Liver (tissue), 8 donors: ENCODE measurements at regions not wholly inside any gene's neighbourhood (a gene's known extent, or its start where the extent isn't known, plus 50 kb on each side); places are given as distances from the start of the nearest gene placed in this dataset.

ENCODE experiments used
- DNase-seq: peaks from one replicate; pipeline ENCODE4 v3.0.0-alpha.2; 2017; ENCODE audit warnings: low spot score
- H3K27ac ChIP-seq, 2 donors: one replicate each; pipeline ENCODE4 v1.7.0; 2013; ENCODE audit warnings: inconsistent platforms in 2 of 2, low read length in 2 of 2, control low read depth in 1 of 2, low read depth in 1 of 2, mild to moderate bottlenecking in 1 of 2
- H3K27me3 ChIP-seq, 4 donors: one replicate each; pipeline versions ENCODE4 v1.6.1 to v1.7.0; 2013; ENCODE audit warnings: low read length in 3 of 4, inconsistent platforms in 1 of 4, mild to moderate bottlenecking in 1 of 4, moderate library complexity in 1 of 4; ENCODE audit not compliant: control insufficient read depth in 4 of 4, insufficient read depth in 4 of 4
- H3K36me3 ChIP-seq, 4 donors: one replicate each; pipeline versions ENCODE4 v1.6.1 to v1.7.0; 2013; ENCODE audit warnings: low read length in 3 of 4, mild to moderate bottlenecking in 3 of 4, low read depth in 1 of 4, moderate library complexity in 1 of 4; ENCODE audit not compliant: control insufficient read depth in 4 of 4, insufficient read depth in 3 of 4
- H3K4me1 ChIP-seq, 4 donors: one replicate each; pipeline versions ENCODE4 v1.6.1 to v1.7.0; 2013; ENCODE audit warnings: low read length in 3 of 4, mild to moderate bottlenecking in 3 of 4, moderate library complexity in 1 of 4; ENCODE audit not compliant: control insufficient read depth in 4 of 4, insufficient read depth in 4 of 4
- H3K4me3 ChIP-seq, 3 donors: one replicate each; pipeline versions ENCODE4 v1.6.1 to v1.7.0; 2013; ENCODE audit warnings: low read length in 3 of 3, control low read depth in 1 of 3, low read depth in 1 of 3, mild to moderate bottlenecking in 1 of 3
- H3K9ac ChIP-seq, 2 donors: one replicate each; pipeline ENCODE4 v1.7.0; 2013; ENCODE audit warnings: low read length in 2 of 2, mild to moderate bottlenecking in 2 of 2, moderate library complexity in 2 of 2, control low read depth in 1 of 2, low read depth in 1 of 2
- H3K9me3 ChIP-seq, 4 donors: one replicate each; pipeline versions ENCODE4 v1.6.1 to v1.7.0; 2013; ENCODE audit warnings: low read length in 3 of 4; ENCODE audit not compliant: control insufficient read depth in 4 of 4
- EGR1 ChIP-seq, 2 donors: IDR thresholded peaks; 2 replicates each; pipeline ENCODE4 v1.6.1; 2016 to 2018; ENCODE audit warnings: antibody characterized with exemption in 2 of 2, low read depth in 2 of 2
- FOXA1 ChIP-seq: IDR thresholded peaks from 2 replicates; pipeline ENCODE4 v1.6.1; 2016; ENCODE audit warnings: antibody characterized with exemption
- FOXA2 ChIP-seq: IDR thresholded peaks from 2 replicates; pipeline ENCODE4 v1.6.1; 2016; ENCODE audit warnings: antibody characterized with exemption
- GABPA ChIP-seq, 2 donors: IDR thresholded peaks in 1 of 2; conservative IDR thresholded peaks in 1 of 2; 2 replicates each; pipeline ENCODE4 v1.6.1; 2016; ENCODE audit warnings: antibody characterized with exemption in 2 of 2, mild to moderate bottlenecking in 1 of 2, moderate library complexity in 1 of 2
- HNF4A ChIP-seq, 2 donors: conservative IDR thresholded peaks; 2 replicates each; pipeline ENCODE4 v1.6.1; 2016; ENCODE audit warnings: antibody characterized with exemption in 2 of 2, mild to moderate bottlenecking in 2 of 2
- HNF4G ChIP-seq: IDR thresholded peaks from 2 replicates; pipeline ENCODE4 v1.6.1; 2016; ENCODE audit warnings: antibody characterized with exemption
- JUND ChIP-seq, 2 donors: IDR thresholded peaks; 2 replicates each; pipeline ENCODE4 v1.6.1; 2016; ENCODE audit warnings: antibody characterized with exemption in 2 of 2
- NR2F2 ChIP-seq: IDR thresholded peaks from 2 replicates; pipeline ENCODE4 v1.6.1; 2016; ENCODE audit warnings: antibody characterized with exemption
- RAD21 ChIP-seq, 2 donors: IDR thresholded peaks; 2 replicates each; pipeline ENCODE4 v1.6.1; 2016; ENCODE audit warnings: antibody characterized with exemption in 2 of 2, mild to moderate bottlenecking in 2 of 2
- RXRA ChIP-seq, 2 donors: IDR thresholded peaks; 2 replicates each; pipeline ENCODE4 v1.6.1; 2017 to 2018; ENCODE audit warnings: antibody characterized with exemption in 2 of 2, mild to moderate bottlenecking in 1 of 2
- SP1 ChIP-seq: IDR thresholded peaks from 2 replicates; pipeline ENCODE4 v1.6.1; 2018; ENCODE audit warnings: antibody characterized with exemption, mild to moderate bottlenecking
- TAF1 ChIP-seq: conservative IDR thresholded peaks from 2 replicates; pipeline ENCODE4 v1.6.1; 2016; ENCODE audit warnings: antibody characterized with exemption, mild to moderate bottlenecking
- YY1 ChIP-seq: IDR thresholded peaks from 2 replicates; pipeline ENCODE4 v1.6.1; 2016; ENCODE audit warnings: antibody characterized with exemption, mild to moderate bottlenecking
- WGBS: extraction: QIAGEN DNeasy Blood & Tissue Kit; methylation state at CpG from one replicate; pipeline ENCODE4 v1.1.7; 2013; 5-methylcytosine and 5-hydroxymethylcytosine counted together
- TF ChIP-seq, protein P1 (sequence below): IDR thresholded peaks from 2 replicates; pipeline ENCODE4 v1.6.1; 2016; ENCODE audit warnings: antibody characterized with exemption
- TF ChIP-seq, protein P2 (sequence below): IDR thresholded peaks from 2 replicates; pipeline ENCODE4 v1.6.1; 2016; ENCODE audit warnings: antibody characterized with exemption
- TF ChIP-seq, protein P3 (sequence below): IDR thresholded peaks from 2 replicates; pipeline ENCODE4 v1.6.1; 2016; ENCODE audit warnings: antibody characterized with exemption
- TF ChIP-seq, protein P4 (sequence below): fragments of 150-350 bp; IDR thresholded peaks from 2 replicates; pipeline ENCODE4 v1.5.1; 2017; ENCODE audit warnings: improper control_type of control experiment, low read depth, low read length; ENCODE audit not compliant: missing input control
- TF ChIP-seq, protein P5 (sequence below): IDR thresholded peaks from 2 replicates; pipeline ENCODE4 v1.6.1; 2016; ENCODE audit warnings: antibody characterized with exemption, mild to moderate bottlenecking
- donor health status: healthy.
- donor health status: healthy.
- donor health status: healthy.
- donor health status: healthy.
- donor health status: healthy.

DNA sequence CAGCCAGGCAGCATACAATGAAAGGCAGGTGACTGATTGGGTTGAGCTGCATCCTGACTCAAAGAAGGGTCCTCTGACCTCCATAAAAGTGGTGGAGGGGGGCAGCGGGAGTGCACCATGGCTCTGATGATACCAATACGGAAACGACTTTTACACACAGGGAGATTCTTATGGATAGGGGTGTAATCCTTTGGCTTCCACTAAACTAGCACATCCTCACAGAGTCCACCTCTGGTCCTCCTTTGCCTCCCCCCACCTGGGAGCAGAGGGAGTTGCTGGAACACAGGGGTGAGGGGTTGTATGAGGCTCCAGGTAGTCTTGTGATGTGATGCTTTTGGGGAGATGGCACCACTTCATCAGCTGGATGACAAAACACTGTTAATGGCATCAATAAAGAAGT lies 361.0 kb downstream of the BARHL2 start (continued):
- TF ChIP-seq RAD21 (IDR thresholded peaks at IDR 0.05): no peak
- no peak for TF ChIP-seq SP1
- TF ChIP-seq NR2F2: no peak
- TF ChIP-seq GABPA (IDR thresholded peaks at IDR 0.05 in 1 of 2, conservative IDR thresholded peaks at IDR 0.05 in 1 of 2): no peak
- no peak for TF ChIP-seq HNF4G
- TF ChIP-seq, protein P1, sequence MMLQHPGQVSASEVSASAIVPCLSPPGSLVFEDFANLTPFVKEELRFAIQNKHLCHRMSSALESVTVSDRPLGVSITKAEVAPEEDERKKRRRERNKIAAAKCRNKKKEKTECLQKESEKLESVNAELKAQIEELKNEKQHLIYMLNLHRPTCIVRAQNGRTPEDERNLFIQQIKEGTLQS: no peak
- no peak for TF ChIP-seq FOXA2
- TF ChIP-seq YY1: no peak

DNA sequence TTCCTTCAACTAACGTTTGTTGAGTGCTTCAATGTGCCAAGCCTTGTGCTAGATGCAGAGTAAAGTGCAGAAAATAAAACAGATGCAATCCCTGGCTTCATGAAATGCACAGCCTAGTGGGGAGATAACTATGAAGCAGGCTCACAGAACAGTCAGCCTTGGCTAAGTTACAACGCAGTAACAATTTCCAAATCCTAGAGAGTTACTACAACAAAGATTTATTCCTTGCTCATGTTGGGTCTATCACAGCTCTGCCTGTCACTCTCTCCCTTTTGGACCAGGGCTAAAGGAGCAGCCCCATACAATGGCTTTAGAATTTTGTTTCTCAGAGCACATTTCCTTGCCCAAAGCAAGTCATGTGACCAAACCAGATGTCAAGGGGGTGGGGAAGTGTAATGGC lies 359.8 kb downstream of the ZNF326 start:
- no peak for TF ChIP-seq GABPA (IDR thresholded peaks at IDR 0.05 in 1 of 2, conservative IDR thresholded peaks at IDR 0.05 in 1 of 2)
- no peak for TF ChIP-seq EGR1 (IDR thresholded peaks at IDR 0.05; ENCODE audit: low read depth in 2 of 2)
- TF ChIP-seq, protein P2, sequence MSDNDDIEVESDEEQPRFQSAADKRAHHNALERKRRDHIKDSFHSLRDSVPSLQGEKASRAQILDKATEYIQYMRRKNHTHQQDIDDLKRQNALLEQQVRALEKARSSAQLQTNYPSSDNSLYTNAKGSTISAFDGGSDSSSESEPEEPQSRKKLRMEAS: no peak
- no peak for TF ChIP-seq HNF4A (conservative IDR thresholded peaks at IDR 0.05)
- no peak for TF ChIP-seq RXRA (IDR thresholded peaks at IDR 0.05)
- no peak for TF ChIP-seq FOXA1
- no peak for TF ChIP-seq NR2F2
- TF ChIP-seq SP1: no peak
- TF ChIP-seq, protein P3, sequence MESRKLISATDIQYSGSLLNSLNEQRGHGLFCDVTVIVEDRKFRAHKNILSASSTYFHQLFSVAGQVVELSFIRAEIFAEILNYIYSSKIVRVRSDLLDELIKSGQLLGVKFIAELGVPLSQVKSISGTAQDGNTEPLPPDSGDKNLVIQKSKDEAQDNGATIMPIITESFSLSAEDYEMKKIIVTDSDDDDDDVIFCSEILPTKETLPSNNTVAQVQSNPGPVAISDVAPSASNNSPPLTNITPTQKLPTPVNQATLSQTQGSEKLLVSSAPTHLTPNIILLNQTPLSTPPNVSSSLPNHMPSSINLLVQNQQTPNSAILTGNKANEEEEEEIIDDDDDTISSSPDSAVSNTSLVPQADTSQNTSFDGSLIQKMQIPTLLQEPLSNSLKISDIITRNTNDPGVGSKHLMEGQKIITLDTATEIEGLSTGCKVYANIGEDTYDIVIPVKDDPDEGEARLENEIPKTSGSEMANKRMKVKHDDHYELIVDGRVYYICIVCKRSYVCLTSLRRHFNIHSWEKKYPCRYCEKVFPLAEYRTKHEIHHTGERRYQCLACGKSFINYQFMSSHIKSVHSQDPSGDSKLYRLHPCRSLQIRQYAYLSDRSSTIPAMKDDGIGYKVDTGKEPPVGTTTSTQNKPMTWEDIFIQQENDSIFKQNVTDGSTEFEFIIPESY: no peak
- TF ChIP-seq JUND (IDR thresholded peaks at IDR 0.05): no peak
- no peak for TF ChIP-seq YY1
- TF ChIP-seq, protein P4, sequence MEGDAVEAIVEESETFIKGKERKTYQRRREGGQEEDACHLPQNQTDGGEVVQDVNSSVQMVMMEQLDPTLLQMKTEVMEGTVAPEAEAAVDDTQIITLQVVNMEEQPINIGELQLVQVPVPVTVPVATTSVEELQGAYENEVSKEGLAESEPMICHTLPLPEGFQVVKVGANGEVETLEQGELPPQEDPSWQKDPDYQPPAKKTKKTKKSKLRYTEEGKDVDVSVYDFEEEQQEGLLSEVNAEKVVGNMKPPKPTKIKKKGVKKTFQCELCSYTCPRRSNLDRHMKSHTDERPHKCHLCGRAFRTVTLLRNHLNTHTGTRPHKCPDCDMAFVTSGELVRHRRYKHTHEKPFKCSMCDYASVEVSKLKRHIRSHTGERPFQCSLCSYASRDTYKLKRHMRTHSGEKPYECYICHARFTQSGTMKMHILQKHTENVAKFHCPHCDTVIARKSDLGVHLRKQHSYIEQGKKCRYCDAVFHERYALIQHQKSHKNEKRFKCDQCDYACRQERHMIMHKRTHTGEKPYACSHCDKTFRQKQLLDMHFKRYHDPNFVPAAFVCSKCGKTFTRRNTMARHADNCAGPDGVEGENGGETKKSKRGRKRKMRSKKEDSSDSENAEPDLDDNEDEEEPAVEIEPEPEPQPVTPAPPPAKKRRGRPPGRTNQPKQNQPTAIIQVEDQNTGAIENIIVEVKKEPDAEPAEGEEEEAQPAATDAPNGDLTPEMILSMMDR: no peak
- no peak for TF ChIP-seq RAD21 (IDR thresholded peaks at IDR 0.05)
- no peak for TF ChIP-seq FOXA2
- no peaks in the 10 kb centered on the region for H3K4me1 ChIP-seq
- no peaks in the 10 kb centered on the region for H3K36me3 ChIP-seq
- no peak overlapping the region for H3K4me3 ChIP-seq
- 75% methylated on average over 2 of the region's 2 CpGs for WGBS
- H3K27me3 ChIP-seq: peaks cover 0 to 3% (median 0%) of the 10 kb centered on the region in 4 donors
- no peak for DNase-seq
- no peak overlapping the region for H3K27ac ChIP-seq
- H3K9ac ChIP-seq: no peak overlapping the region
- H3K9me3 ChIP-seq: no peaks in the 10 kb centered on the region

DNA sequence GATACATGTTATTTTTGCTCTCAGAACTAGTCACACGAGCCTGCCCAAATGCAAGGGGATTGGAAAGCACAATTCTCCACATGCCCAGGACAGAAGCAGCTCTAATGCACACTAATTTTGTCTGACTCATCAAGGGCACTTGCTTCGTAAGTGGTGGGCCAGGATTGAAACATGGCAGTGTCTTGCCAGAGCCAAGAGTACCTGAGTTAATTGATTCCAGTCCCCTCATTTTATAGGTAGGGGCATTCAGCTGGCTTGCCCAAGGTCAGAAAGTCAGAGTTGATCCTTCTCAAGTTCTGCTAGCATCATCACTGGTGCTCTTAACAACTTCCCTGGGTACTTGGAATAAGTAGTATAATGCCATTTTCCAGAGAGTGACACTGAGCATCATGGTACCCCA lies 356.1 kb downstream of the ZNF326 start:
- WGBS: 30% methylated on average over 2 of the region's 2 CpGs
- Histone ChIP-seq H3K27me3 (peaks cover 0 to 3% (median 0%) of the 10 kb centered on the region in 4 donors), H3K9me3 (peaks cover 0 to 5% (median 2%) of the 10 kb centered on the region in 4 donors), H3K4me3 (no peak overlapping the region), H3K9ac (no peak overlapping the region), H3K4me1 (no peaks in the 10 kb centered on the region), H3K36me3 (no peaks in the 10 kb centered on the region), H3K27ac (no peak overlapping the region)
- no peak for DNase-seq
- TF ChIP-seq FOXA2 (no peak), NR2F2 (no peak), TAF1 (no peak), YY1 (no peak), HNF4G (no peak), EGR1 (IDR thresholded peaks at IDR 0.05; ENCODE audit: low read depth in 2 of 2) (no peak), RAD21 (IDR thresholded peaks at IDR 0.05) (no peak), HNF4A (conservative IDR thresholded peaks at IDR 0.05) (no peak), FOXA1 (no peak), JUND (IDR thresholded peaks at IDR 0.05) (no peak), SP1 (no peak), GABPA (IDR thresholded peaks at IDR 0.05 in 1 of 2, conservative IDR thresholded peaks at IDR 0.05 in 1 of 2) (no peak)
- TF ChIP-seq, protein P1: no peak
- TF ChIP-seq, protein P5, sequence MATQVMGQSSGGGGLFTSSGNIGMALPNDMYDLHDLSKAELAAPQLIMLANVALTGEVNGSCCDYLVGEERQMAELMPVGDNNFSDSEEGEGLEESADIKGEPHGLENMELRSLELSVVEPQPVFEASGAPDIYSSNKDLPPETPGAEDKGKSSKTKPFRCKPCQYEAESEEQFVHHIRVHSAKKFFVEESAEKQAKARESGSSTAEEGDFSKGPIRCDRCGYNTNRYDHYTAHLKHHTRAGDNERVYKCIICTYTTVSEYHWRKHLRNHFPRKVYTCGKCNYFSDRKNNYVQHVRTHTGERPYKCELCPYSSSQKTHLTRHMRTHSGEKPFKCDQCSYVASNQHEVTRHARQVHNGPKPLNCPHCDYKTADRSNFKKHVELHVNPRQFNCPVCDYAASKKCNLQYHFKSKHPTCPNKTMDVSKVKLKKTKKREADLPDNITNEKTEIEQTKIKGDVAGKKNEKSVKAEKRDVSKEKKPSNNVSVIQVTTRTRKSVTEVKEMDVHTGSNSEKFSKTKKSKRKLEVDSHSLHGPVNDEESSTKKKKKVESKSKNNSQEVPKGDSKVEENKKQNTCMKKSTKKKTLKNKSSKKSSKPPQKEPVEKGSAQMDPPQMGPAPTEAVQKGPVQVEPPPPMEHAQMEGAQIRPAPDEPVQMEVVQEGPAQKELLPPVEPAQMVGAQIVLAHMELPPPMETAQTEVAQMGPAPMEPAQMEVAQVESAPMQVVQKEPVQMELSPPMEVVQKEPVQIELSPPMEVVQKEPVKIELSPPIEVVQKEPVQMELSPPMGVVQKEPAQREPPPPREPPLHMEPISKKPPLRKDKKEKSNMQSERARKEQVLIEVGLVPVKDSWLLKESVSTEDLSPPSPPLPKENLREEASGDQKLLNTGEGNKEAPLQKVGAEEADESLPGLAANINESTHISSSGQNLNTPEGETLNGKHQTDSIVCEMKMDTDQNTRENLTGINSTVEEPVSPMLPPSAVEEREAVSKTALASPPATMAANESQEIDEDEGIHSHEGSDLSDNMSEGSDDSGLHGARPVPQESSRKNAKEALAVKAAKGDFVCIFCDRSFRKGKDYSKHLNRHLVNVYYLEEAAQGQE: no peak
- TF ChIP-seq, protein P2: no peak
- TF ChIP-seq, protein P4: no peak
